ENCODE measurements at regions not wholly inside any gene's neighbourhood (a gene's known extent, or its start where the extent isn't known, plus 50 kb on each side); places are given as distances from the start of the nearest gene placed in this dataset.

DNA sequence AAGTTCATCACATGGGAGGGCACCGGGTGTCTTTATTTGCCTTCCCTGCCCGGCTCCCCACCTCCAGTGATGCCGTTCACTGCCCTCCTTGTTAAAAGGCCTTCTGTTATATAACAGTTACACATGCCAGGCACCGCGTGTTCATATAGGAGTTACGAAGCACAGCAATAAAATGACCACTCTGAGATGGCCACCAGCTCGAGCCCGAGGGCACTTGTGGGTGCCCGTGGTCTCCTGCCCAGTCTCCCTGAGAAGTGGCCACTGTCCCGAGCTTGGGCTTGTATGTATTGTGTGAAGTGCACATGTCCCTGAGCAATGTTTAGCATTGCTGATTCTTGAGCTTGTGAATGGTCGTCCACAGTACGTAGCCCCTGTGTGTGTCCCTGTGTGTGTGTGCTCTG is 355.6 kb downstream of the SEC14L1 start:
- POLR2A ChIA-PET = interaction anchor here (1.0 to 4.3 kb wide), 4 partner anchors 43 to 92 kb away, joined by 3 to 41 read pairs (median 4); no protein-coding TSS in a partner anchor
- peak overlapping the region in 2 of 9 donors; percentile 28 to 62 for H3K27ac Mint-ChIP-seq
- peaks cover 5 to 39% (median 16%) of the 10 kb centered on the region in 7 donors for H3K4me1 Mint-ChIP-seq

DNA sequence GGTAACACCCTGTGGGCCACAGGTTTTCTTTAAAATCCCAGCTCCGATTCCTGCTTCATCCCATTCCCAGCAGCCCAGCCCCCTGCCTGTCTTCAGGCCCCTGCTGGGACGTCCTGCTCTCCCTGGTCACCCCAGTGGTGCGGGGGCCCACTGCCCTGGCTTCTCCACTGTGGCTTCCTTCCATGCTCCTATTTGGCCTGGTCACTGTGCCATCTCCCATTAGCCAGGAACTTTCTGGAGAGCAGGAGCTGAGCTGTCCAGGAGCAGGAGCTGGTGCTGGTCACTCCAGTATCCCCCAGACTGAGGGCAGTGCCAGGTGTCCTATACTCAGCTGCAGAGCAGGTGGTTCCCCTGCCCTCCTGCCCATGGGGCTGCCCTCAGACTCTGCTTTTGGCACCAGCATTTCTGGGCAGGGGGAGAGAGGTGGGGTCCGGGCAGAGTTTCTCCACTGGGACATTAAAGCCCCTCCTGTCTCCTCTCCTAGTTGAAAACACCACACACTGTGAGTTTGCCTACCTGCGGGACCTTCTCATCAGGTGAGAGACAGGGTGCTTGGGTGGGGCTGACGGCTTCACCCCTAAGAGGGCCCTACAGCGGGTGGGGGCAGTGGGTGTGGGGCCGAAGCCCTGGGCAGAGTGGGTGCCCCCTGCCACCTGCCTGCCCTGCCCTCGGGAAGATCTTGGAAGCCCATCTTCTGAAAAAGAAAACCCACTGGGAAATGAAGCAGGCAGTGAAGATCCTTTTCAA is 356.2 kb downstream of the SEC14L1 start:
- Histone ChIP-seq H3K4me3 (ENCODE audit: low read length) (no peak overlapping the region), H3K27ac (ENCODE audit: low read depth, low read length) (peak overlapping the region; percentile 47), H3K4me1 (ENCODE audit: control insufficient read depth in 2 of 2, insufficient read depth in 2 of 2, low read length in 2 of 2) (peaks cover 11 to 12% of the 10 kb centered on the region in 2 donors), H3K9me3 (ENCODE audit: control insufficient read depth in 2 of 3, low read length in 3 of 3) (no peaks in the 10 kb centered on the region), H3K27me3 (ENCODE audit: control insufficient read depth in 2 of 2, insufficient read depth in 2 of 2, low read length in 2 of 2) (no peaks in the 10 kb centered on the region), H3K36me3 (ENCODE audit: control insufficient read depth in 2 of 3, insufficient read depth in 3 of 3, low read length in 3 of 3) (peaks cover 7 to 96% (median 21%) of the 10 kb centered on the region in 3 experiments)
- peaks cover 6 to 31% (median 14%) of the 10 kb centered on the region in 5 donors for H3K36me3 Mint-ChIP-seq
- ATAC-seq = no peak
- POLR2A ChIA-PET = interaction anchor here (0.6 to 4.3 kb wide), 6 partner anchors 43 to 218 kb away, joined by 3 to 41 read pairs (median 4); no protein-coding TSS in a partner anchor
- H3K4me1 Mint-ChIP-seq = peaks cover 5 to 38% (median 12%) of the 10 kb centered on the region in 7 donors
- H3K27ac Mint-ChIP-seq = peak overlapping the region in 4 of 9 donors; percentile 12 to 62 (median 31)
- H3K4me3 Mint-ChIP-seq = no peak overlapping the region
- H3K27me3 Mint-ChIP-seq = no peaks in the 10 kb centered on the region
- intact Hi-C loops (cut with micrococcal nuclease) = no loop called here
- CTCF ChIA-PET = interaction anchor here (3.0 to 4.0 kb wide), 3 partner anchors 67 to 166 kb away, joined by 26 to 45 read pairs (median 39); no protein-coding TSS in a partner anchor
- peaks cover 0 to 4% (median 0%) of the 10 kb centered on the region in 11 donors for H3K9me3 Mint-ChIP-seq
- peak in 1 of 9 donors; percentile 3 for DNase-seq

More for the DNA sequence above, 355.6 kb downstream of the SEC14L1 start:
- Histone ChIP-seq H3K27me3 (ENCODE audit: control insufficient read depth in 2 of 2, insufficient read depth in 2 of 2, low read length in 2 of 2) (no peaks in the 10 kb centered on the region), H3K36me3 (ENCODE audit: control insufficient read depth in 2 of 3, insufficient read depth in 3 of 3, low read length in 3 of 3) (peaks cover 7 to 94% (median 21%) of the 10 kb centered on the region in 3 experiments), H3K9me3 (ENCODE audit: control insufficient read depth in 2 of 3, low read length in 3 of 3) (no peaks in the 10 kb centered on the region), H3K4me3 (ENCODE audit: low read length) (no peak overlapping the region), H3K27ac (ENCODE audit: low read depth, low read length) (peak overlapping the region; percentile 47), H3K4me1 (ENCODE audit: control insufficient read depth in 2 of 2, insufficient read depth in 2 of 2, low read length in 2 of 2) (peaks cover 11 to 16% of the 10 kb centered on the region in 2 donors)
- Mint-ChIP-seq H3K36me3 (peaks cover 8 to 27% (median 10%) of the 10 kb centered on the region in 5 donors), H3K9me3 (peaks cover 0 to 4% (median 0%) of the 10 kb centered on the region in 11 donors), H3K27me3 (no peaks in the 10 kb centered on the region), H3K4me3 (no peak overlapping the region)
- intact Hi-C loops (cut with micrococcal nuclease) = no loop called here
- CTCF ChIA-PET = interaction anchor here (0.6 to 4.0 kb wide), 4 partner anchors 67 to 166 kb away, joined by 3 to 45 read pairs (median 32); no protein-coding TSS in a partner anchor
- peak in 1 of 9 donors; percentile 6 for DNase-seq
- no peak for ATAC-seq

DNA sequence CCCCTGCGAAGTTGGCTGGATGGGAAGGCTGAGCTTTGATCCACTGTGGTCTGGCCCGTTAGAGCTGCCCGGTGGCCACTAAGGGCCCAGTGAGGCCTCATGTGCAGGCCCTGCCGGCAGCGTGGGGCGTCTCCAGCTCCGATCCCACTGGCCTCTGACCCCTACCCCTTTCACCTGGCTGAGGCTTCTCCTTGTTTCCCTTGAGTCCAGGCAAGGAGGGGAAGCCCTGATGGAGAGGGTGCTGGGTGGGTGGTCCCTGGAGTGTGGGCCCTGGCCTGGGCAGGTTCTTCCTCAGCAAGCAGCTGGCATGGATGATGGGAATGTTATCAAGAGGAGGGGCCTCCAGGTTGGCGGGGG is 356.8 kb downstream of the SEC14L1 start:
- DNase-seq (peak in 2 of 9 donors; percentile 1 to 12), ATAC-seq (no peak)
- Mint-ChIP-seq H3K27ac (no peak overlapping the region), H3K4me1 (peaks cover 5 to 36% (median 11%) of the 10 kb centered on the region in 7 donors), H3K36me3 (peaks cover 4 to 32% (median 15%) of the 10 kb centered on the region in 5 donors), H3K4me3 (no peak overlapping the region), H3K9me3 (peaks cover 0 to 4% (median 0%) of the 10 kb centered on the region in 11 donors), H3K27me3 (no peaks in the 10 kb centered on the region)
- ChIA-PET CTCF (interaction anchor here (4.0 kb wide), 1 partner anchor 68 kb away, joined by 45 read pairs; no protein-coding TSS in a partner anchor), POLR2A (interaction anchor here (0.6 to 4.3 kb wide), 5 partner anchors 67 to 219 kb away, joined by 3 to 41 read pairs (median 4); no protein-coding TSS in a partner anchor)
- no peaks in the 10 kb centered on the region for H3K27me3 ChIP-seq (ENCODE audit: control insufficient read depth in 2 of 2, insufficient read depth in 2 of 2, low read length in 2 of 2)
- intact Hi-C loops (cut with micrococcal nuclease) = no loop called here
- no peak overlapping the region for H3K4me3 ChIP-seq (ENCODE audit: low read length)
- no peak overlapping the region for H3K27ac ChIP-seq (ENCODE audit: low read depth, low read length)
- H3K36me3 ChIP-seq (ENCODE audit: control insufficient read depth in 2 of 3, insufficient read depth in 3 of 3, low read length in 3 of 3) = peaks cover 7 to 96% (median 21%) of the 10 kb centered on the region in 3 experiments
- H3K9me3 ChIP-seq (ENCODE audit: control insufficient read depth in 2 of 3, low read length in 3 of 3) = no peaks in the 10 kb centered on the region
- peaks cover 11 to 12% of the 10 kb centered on the region in 2 donors for H3K4me1 ChIP-seq (ENCODE audit: control insufficient read depth in 2 of 2, insufficient read depth in 2 of 2, low read length in 2 of 2)

DNA sequence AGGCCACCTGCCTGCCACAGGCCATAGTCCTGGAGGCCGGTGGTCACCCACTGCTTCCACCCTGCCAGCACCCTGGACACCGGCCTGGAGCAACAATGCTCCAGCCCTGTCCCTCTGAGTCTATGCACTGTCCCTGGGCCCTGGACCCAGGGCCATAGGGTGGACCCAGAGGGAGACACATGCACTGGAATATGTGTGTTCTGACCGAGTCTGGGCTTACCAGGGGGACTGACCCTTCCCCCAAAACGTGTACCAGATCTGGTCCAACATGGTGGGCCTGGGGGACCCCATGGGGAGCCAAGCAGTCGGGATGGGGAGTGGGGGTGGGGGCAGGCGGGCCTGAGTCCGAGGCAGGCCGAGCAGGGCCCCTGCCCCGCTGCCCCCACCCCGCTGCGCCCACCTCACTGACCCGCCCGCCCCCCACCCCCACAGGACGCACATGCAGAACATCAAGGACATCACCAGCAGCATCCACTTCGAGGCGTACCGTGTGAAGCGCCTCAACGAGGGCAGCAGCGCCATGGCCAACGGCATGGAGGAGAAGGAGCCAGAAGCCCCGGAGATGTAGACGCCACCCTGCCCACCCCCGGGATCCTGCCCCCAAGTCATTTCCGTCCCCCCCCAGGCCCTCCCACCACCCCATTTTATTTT is 357.4 kb downstream of the SEC14L1 start:
- H3K4me3 Mint-ChIP-seq = no peak overlapping the region
- H3K36me3 ChIP-seq (ENCODE audit: control insufficient read depth in 2 of 3, insufficient read depth in 3 of 3, low read length in 3 of 3) = peaks cover 7 to 95% (median 16%) of the 10 kb centered on the region in 3 experiments
- POLR2A ChIA-PET = interaction anchor here (0.6 to 4.3 kb wide), 4 partner anchors 68 to 219 kb away, joined by 3 to 41 read pairs (median 4); no protein-coding TSS in a partner anchor

DNA sequence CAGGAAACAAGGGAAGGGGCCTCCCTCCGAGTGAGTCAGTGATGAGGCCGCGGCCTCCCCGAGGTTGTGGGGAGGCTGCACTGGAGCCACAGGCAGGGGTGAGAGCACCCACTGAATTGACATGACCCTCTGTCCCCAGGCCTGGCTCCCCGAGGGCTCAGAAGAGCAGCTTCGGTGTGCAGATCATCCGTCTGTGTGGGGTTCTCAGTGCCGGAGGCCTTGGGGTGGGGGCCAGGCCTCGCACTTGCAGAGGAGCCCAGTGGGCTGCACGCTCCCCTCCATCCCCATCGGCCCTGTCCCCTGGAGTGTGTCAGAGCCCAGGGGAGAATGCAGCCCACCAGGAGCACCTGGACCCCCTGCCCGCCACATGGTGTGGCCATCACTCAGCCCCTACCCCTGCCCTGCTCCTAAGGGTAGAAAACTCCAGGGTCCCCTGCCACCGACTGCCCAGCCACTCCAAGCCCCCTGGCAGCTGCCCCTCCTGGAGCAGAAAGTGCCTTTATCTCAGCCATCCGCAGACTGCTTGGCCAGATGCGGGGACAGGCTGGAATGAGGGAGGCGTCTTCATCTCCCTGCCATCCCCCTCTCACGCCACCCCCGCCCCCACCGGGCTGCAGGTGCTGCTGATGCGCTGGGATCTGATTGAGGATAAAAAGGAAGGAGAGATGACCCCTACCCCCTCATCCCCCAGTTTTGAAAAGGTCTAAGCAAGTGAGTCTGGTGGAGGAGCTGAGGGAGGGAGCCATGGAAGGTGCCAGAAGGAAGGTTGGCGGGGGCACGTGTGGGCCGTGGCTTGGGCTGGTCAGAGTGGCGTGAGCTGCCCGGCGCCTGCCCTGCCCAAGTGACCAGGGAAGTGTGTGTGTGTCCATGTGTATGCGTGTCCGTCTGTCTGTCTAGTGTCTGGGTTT is 358.3 kb downstream of the SEC14L1 start:
- POLR2A ChIA-PET = interaction anchor here (0.5 kb wide), 1 partner anchor 153 kb away, joined by 3 read pairs; no protein-coding TSS in a partner anchor
- Mint-ChIP-seq H3K4me3 (peak overlapping the region in 1 of 10 donors; percentile 12), H3K27ac (peak overlapping the region in 6 of 9 donors; percentile 39 to 84 (median 50))

More for the DNA sequence above, 357.4 kb downstream of the SEC14L1 start:
- no peaks in the 10 kb centered on the region for H3K9me3 ChIP-seq (ENCODE audit: control insufficient read depth in 2 of 3, low read length in 3 of 3)
- H3K9me3 Mint-ChIP-seq = peaks cover 0 to 4% (median 0%) of the 10 kb centered on the region in 11 donors
- DNase-seq (peak in 2 of 9 donors; percentile 7 to 9), ATAC-seq (no peak)
- intact Hi-C loops (cut with micrococcal nuclease) = no loop called here
- H3K27ac ChIP-seq (ENCODE audit: low read depth, low read length) = no peak overlapping the region
- peaks cover 5 to 34% (median 11%) of the 10 kb centered on the region in 7 donors for H3K4me1 Mint-ChIP-seq
- H3K4me1 ChIP-seq (ENCODE audit: control insufficient read depth in 2 of 2, insufficient read depth in 2 of 2, low read length in 2 of 2) = peaks cover 11 to 12% of the 10 kb centered on the region in 2 donors
- no peak overlapping the region for H3K4me3 ChIP-seq (ENCODE audit: low read length)
- peaks cover 4 to 34% (median 15%) of the 10 kb centered on the region in 5 donors for H3K36me3 Mint-ChIP-seq
- no peaks in the 10 kb centered on the region for H3K27me3 Mint-ChIP-seq
- H3K27me3 ChIP-seq (ENCODE audit: control insufficient read depth in 2 of 2, insufficient read depth in 2 of 2, low read length in 2 of 2) = no peaks in the 10 kb centered on the region
- CTCF ChIA-PET = interaction anchor here (4.0 kb wide), 1 partner anchor 68 kb away, joined by 45 read pairs; no protein-coding TSS in a partner anchor
- peak overlapping the region in 1 of 9 donors; percentile 19 for H3K27ac Mint-ChIP-seq

More for the DNA sequence above, 358.3 kb downstream of the SEC14L1 start:
- Histone ChIP-seq H3K27me3 (ENCODE audit: control insufficient read depth in 2 of 2, insufficient read depth in 2 of 2, low read length in 2 of 2) (no peaks in the 10 kb centered on the region), H3K36me3 (ENCODE audit: control insufficient read depth in 2 of 3, insufficient read depth in 3 of 3, low read length in 3 of 3) (peaks cover 6 to 88% (median 16%) of the 10 kb centered on the region in 3 experiments), H3K27ac (ENCODE audit: low read depth, low read length) (no peak overlapping the region), H3K4me1 (ENCODE audit: control insufficient read depth in 2 of 2, insufficient read depth in 2 of 2, low read length in 2 of 2) (peaks cover 11 to 12% of the 10 kb centered on the region in 2 donors), H3K4me3 (ENCODE audit: low read length) (no peak overlapping the region), H3K9me3 (ENCODE audit: control insufficient read depth in 2 of 3, low read length in 3 of 3) (no peaks in the 10 kb centered on the region)
- H3K27me3 Mint-ChIP-seq = no peaks in the 10 kb centered on the region
- intact Hi-C loops (cut with micrococcal nuclease) = no loop called here
- no peak for ATAC-seq
- H3K4me1 Mint-ChIP-seq = peaks cover 5 to 27% (median 11%) of the 10 kb centered on the region in 7 donors
- peaks cover 4 to 30% (median 15%) of the 10 kb centered on the region in 5 donors for H3K36me3 Mint-ChIP-seq
- DNase-seq = peak in 2 of 9 donors; percentile 3 to 19
- CTCF ChIA-PET = no interaction called here
- peaks cover 0 to 4% (median 0%) of the 10 kb centered on the region in 11 donors for H3K9me3 Mint-ChIP-seq
